Endothelial cell of umbilical vein (primary cell): ENCODE measurements at regions not wholly inside any gene's neighbourhood (a gene's known extent, or its start where the extent isn't known, plus 50 kb on each side); places are given as distances from the start of the nearest gene placed in this dataset.

Source experiments
- BruUV-seq: library from RNA; stranded (reverse); fragments of 400-500 nt; replicated peaks from 2 replicates; lab custom pipeline; 2021; lab: Mats Ljungman, UMichigan
- CTCF ChIA-PET: fragments of 300-600, 350-600 bp; sonication (Branson Sonifier 250); formaldehyde crosslinking; loops from one replicate; lab custom pipeline; 2021; ENCODE audit warnings: antibody characterized with exemption, inconsistent platforms; lab: Charles Lee
- POLR2A ChIA-PET: fragments of 300-600, 350-600 bp; sonication (Branson Sonifier 250); formaldehyde crosslinking; loops from one replicate; lab custom pipeline; 2021; ENCODE audit warnings: antibody characterized with exemption, inconsistent platforms; lab: Charles Lee
- DNase-seq: peaks from one replicate; pipeline ENCODE4 v3.0.0-alpha.2; 2011; ENCODE audit warnings: low read depth, low spot score
- FAIRE-seq: peaks from 2 replicates; lab custom pipeline; 2011; peaks lifted over from hg19 to GRCh38; lab: Jason Lieb, UNC
- H2AFZ ChIP-seq: 2 replicates; pipeline ENCODE4 v1.6.0; 2012; ENCODE audit warnings: low read depth, low read length, control low read depth, inconsistent platforms
- H3K27ac ChIP-seq: 2 replicates; pipeline ENCODE4 v1.5.1; 2011; ENCODE audit warnings: low read depth, mild to moderate bottlenecking, control low read depth, low read length, moderate library complexity; ENCODE audit not compliant: insufficient read depth
- H3K27me3 ChIP-seq, 2 experiments: 2 replicates each; pipeline versions ENCODE4 v1.6.0 to v1.6.1; 2011; ENCODE audit warnings: low read length in 2 of 2, mixed read lengths in 1 of 2; ENCODE audit not compliant: control insufficient read depth in 2 of 2, insufficient read depth in 2 of 2
- H3K36me3 ChIP-seq, 2 experiments: 2 replicates in 1 of 2; 3 replicates in 1 of 2; pipeline ENCODE4 v1.5.1; 2011; ENCODE audit warnings: low read length in 2 of 2, mild to moderate bottlenecking in 1 of 2, moderate library complexity in 1 of 2; ENCODE audit not compliant: control insufficient read depth in 2 of 2, insufficient read depth in 2 of 2; ENCODE audit errors: extremely low read depth in 1 of 2
- H3K4me1 ChIP-seq: 3 replicates; pipeline ENCODE4 v1.5.1; 2011; ENCODE audit warnings: mild to moderate bottlenecking, low read length; ENCODE audit not compliant: control insufficient read depth, insufficient read depth; ENCODE audit errors: extremely low read depth
- H3K4me2 ChIP-seq: 2 replicates; pipeline ENCODE4 v1.6.1; 2011; ENCODE audit warnings: low read length, control low read depth, mixed read lengths; ENCODE audit not compliant: insufficient read depth
- H3K4me3 ChIP-seq, 3 experiments: fragments of 200-600 bp in 1 of 3; sonication (generic), shearing (Covaris generic) in 1 of 3; replicated peaks in 1 of 3; 2 replicates each; pipeline ENCODE4 v1.5.1; 2011 to 2016; ENCODE audit warnings: control low read depth in 3 of 3, low read length in 3 of 3, mild to moderate bottlenecking in 2 of 3, inconsistent platforms in 1 of 3, low read depth in 1 of 3, moderate library complexity in 1 of 3; ENCODE audit not compliant: insufficient read depth in 1 of 3
- H3K79me2 ChIP-seq: 2 replicates; pipeline ENCODE4 v1.6.0; 2012; ENCODE audit warnings: low read length, inconsistent platforms; ENCODE audit not compliant: control insufficient read depth, insufficient read depth
- H3K9ac ChIP-seq: replicated peaks from 2 replicates; pipeline ENCODE3; 2011; ENCODE audit warnings: low read length, control low read depth; ENCODE audit not compliant: insufficient read depth; ENCODE audit errors: extremely low read depth
- H3K9me1 ChIP-seq: replicated peaks from 3 replicates; pipeline ENCODE4 v1.6.0; 2011; ENCODE audit warnings: mild to moderate bottlenecking, low read length; ENCODE audit not compliant: control insufficient read depth, insufficient read depth; ENCODE audit errors: extremely low read depth
- H3K9me3 ChIP-seq: replicated peaks from 2 replicates; pipeline ENCODE4 v1.5.1; 2012; ENCODE audit warnings: low read length, inconsistent platforms; ENCODE audit not compliant: control insufficient read depth, insufficient read depth
- H4K20me1 ChIP-seq: replicated peaks from 2 replicates; pipeline ENCODE3; 2011; ENCODE audit warnings: mild to moderate bottlenecking, low read length; ENCODE audit not compliant: control insufficient read depth, insufficient read depth; ENCODE audit errors: extremely low read depth
- EZH2 ChIP-seq: IDR thresholded peaks from 2 replicates; pipeline ENCODE4 v1.6.1; 2012; ENCODE audit warnings: borderline replicate concordance, low read depth, mild to moderate bottlenecking, moderate library complexity, low read length, inconsistent platforms; ENCODE audit not compliant: severe bottlenecking
- FOS ChIP-seq: IDR thresholded peaks from 2 replicates; pipeline ENCODE4 v1.6.1; 2011; ENCODE audit warnings: mild to moderate bottlenecking, low read length, moderate library complexity, borderline replicate concordance; ENCODE audit not compliant: insufficient read depth
- GATA2 ChIP-seq: IDR thresholded peaks from 2 replicates; pipeline ENCODE4 v1.7.0; 2011; ENCODE audit warnings: low read depth, mild to moderate bottlenecking, moderate library complexity, mixed read lengths, low read length; ENCODE audit not compliant: insufficient read length, insufficient read depth
- MYC ChIP-seq: IDR thresholded peaks from one replicate; pipeline ENCODE4 v1.6.1; 2011; ENCODE audit warnings: mild to moderate bottlenecking, low read depth, low read length
- POLR2A ChIP-seq: IDR thresholded peaks from 2 replicates; pipeline ENCODE4 v1.6.1; 2012; ENCODE audit warnings: low read depth, mild to moderate bottlenecking, control low read depth, low read length
- POLR2AphosphoS5 ChIP-seq: IDR thresholded peaks from 2 replicates; pipeline ENCODE4 v1.6.1; 2012; ENCODE audit warnings: low read depth, mild to moderate bottlenecking, control low read depth, low read length, moderate library complexity; ENCODE audit not compliant: insufficient read depth
- dilution Hi-C: fragments of 300-500 bp; cut with MboI; formaldehyde crosslinking; loops from one replicate; pipeline ENCODE4 v1.15.0; 2019; ENCODE audit warnings: low sequenced_read_pairs; ENCODE audit not compliant: extremely low pct_ligation_motif_present
- intact Hi-C: fragments of 100-400 bp; cut with micrococcal nuclease; formaldehyde crosslinking; loops from one replicate; pipeline ENCODE4 v1.10.0; 2022
- TF ChIP-seq, protein P1 (sequence below), 2 donors: IDR thresholded peaks; 1 replicate in 1 of 2; 2 replicates in 1 of 2; pipeline ENCODE4 v1.5.1; 2011; ENCODE audit warnings: low read length in 2 of 2, mild to moderate bottlenecking in 2 of 2, moderate library complexity in 2 of 2, control low read depth in 1 of 2, inconsistent platforms in 1 of 2, low read depth in 1 of 2; ENCODE audit not compliant: insufficient read depth in 1 of 2; ENCODE audit errors: extremely low read depth in 1 of 2
- TF ChIP-seq, protein P2 (sequence below): IDR thresholded peaks from 2 replicates; pipeline ENCODE4 v1.6.1; 2011; ENCODE audit not compliant: insufficient read depth, insufficient read length

DNA sequence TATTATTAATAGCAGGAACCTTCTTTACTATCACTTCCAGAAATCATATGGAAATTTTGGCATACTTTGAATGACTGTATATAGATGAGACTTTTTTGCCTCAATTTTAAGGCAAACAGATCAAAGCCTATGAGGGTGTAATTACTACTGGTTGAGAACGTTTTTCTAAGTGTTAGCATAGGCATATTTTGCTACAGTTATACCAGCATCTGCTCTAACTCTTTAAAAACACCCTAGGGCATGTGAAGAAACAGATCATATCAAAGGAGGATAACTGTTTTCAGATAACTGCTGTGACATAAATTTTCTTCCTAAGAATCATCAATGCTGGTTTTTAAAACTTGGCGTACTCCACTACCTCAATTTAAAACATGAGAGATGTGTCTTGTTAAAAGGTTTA lies 1155.3 kb downstream of the FSTL5 start:
- Histone ChIP-seq H3K9ac (no peak overlapping the region), H3K27me3 (no peaks in the 10 kb centered on the region), H3K4me2 (no peak overlapping the region), H3K9me3 (peaks cover 2% of the 10 kb centered on the region), H3K4me3 (no peak overlapping the region), H3K4me1 (no peaks in the 10 kb centered on the region), H3K36me3 (no peaks in the 10 kb centered on the region), H2AFZ (no peak overlapping the region), H3K27ac (no peak overlapping the region), H3K79me2 (no peaks in the 10 kb centered on the region), H3K9me1 (no peaks in the 10 kb centered on the region), H4K20me1 (no peaks in the 10 kb centered on the region)
- intact Hi-C loops (no loop called here), dilution Hi-C loops (no loop called here)
- FAIRE-seq (no peak), DNase-seq (no peak)
- ChIA-PET CTCF (no interaction called here), POLR2A (no interaction called here)
- BruUV-seq = no TSS peak
- TF ChIP-seq MYC (no peak), FOS (no peak), EZH2 (no peak), POLR2A (no peak), GATA2 (no peak), POLR2AphosphoS5 (no peak)
- TF ChIP-seq, protein P1, sequence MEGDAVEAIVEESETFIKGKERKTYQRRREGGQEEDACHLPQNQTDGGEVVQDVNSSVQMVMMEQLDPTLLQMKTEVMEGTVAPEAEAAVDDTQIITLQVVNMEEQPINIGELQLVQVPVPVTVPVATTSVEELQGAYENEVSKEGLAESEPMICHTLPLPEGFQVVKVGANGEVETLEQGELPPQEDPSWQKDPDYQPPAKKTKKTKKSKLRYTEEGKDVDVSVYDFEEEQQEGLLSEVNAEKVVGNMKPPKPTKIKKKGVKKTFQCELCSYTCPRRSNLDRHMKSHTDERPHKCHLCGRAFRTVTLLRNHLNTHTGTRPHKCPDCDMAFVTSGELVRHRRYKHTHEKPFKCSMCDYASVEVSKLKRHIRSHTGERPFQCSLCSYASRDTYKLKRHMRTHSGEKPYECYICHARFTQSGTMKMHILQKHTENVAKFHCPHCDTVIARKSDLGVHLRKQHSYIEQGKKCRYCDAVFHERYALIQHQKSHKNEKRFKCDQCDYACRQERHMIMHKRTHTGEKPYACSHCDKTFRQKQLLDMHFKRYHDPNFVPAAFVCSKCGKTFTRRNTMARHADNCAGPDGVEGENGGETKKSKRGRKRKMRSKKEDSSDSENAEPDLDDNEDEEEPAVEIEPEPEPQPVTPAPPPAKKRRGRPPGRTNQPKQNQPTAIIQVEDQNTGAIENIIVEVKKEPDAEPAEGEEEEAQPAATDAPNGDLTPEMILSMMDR (IDR thresholded peaks at IDR 0.05; ENCODE audit: extremely low read depth in 1 of 2, insufficient read depth in 1 of 2, low read depth in 1 of 2, low read length in 2 of 2) = no peak
- TF ChIP-seq, protein P2, sequence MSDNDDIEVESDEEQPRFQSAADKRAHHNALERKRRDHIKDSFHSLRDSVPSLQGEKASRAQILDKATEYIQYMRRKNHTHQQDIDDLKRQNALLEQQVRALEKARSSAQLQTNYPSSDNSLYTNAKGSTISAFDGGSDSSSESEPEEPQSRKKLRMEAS = no peak
